Left hindlimb (tissue), 1 donor: ENCODE measurements at regions not wholly inside any gene's neighbourhood (a gene's known extent, or its start where the extent isn't known, plus 50 kb on each side); places are given as distances from the start of the nearest gene placed in this dataset.

Source experiments
- DNase-seq: peaks from one replicate; pipeline ENCODE4 v3.0.0-alpha.2; 2018

DNA sequence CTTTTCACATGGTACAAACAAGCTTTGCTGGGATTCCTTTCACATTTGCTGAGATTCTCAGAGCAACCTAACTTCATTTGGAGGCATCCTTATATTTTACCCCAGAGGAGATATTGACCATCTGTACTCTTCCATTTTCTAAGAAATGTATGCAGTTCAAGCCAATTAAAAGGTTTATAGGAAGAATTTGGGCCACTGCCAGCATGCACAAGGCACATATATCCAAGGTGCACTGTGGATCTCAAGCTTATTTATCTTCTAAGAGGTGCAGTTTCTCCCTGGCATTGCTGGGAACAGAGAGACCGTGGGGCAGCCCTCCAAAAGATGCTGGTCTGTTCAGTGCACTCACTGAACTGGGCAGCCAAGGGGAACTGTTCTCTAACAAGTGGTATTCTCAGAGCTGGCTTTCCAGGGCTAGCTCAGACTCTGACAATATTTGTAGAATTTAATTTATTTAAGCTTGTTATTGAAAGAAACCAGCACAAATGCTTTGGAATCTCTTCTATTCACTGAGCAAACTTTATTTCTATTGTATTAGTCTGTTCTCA is 213.3 kb downstream of the TENT4A start:
- DNase-seq = no peak

DNA sequence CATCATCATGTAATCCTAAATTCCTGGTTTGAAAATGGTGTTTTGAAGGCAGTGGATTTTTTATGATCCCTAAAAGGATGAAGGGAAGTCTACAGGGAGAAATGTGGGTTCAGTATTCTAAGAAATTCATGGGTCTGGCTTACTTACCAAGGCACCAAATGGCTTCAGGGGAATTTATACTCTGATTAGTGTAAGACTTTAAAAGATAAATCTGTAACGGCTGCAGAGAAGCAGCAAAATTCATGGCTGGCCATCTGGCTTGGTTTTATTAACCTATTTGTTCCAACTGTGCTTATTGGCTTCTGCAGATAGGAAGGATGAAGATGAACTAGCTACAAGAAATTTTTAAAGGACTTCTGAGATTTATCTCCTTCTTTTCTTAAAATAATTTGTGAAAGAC is 222.8 kb downstream of the TENT4A start:
- DNase-seq = no peak

DNA sequence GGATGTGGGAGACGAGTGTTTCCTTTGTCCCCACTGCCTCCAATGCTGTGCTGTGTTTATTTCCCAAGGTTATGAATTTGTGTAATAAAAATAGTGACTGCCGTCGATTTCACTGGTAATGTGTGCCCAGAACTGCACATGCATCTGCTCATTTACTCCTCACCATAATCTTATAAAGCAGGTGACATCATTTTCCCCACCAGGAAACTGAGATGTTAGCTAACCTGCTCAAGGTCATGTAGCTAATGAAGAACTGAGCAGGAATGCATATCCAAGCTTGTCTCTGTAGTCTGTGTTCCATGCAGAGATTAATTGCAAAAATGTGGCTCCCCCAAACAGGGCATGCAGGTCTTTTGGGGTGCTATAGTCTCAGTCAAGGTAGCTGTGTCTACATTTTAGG is 224.4 kb downstream of the TENT4A start:
- no peak for DNase-seq

DNA sequence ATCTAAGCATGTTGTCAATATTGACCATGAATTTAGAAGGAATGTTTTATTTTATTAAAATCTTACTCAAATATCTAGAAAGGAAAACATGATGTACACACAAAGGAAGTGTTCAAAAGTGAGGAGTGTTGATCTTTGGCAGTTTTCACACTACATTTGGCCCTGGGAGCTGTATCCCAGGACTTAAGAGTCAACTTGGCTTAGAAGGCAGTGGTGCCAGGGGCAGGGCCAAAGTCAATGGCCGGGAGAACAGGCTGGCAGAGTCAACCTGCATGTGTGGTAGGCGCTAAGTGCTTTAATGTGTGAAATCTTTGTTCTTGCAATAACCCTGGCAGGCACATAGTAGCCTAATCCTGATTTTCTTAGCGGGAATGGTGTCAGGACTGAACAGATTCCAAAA is 228.4 kb downstream of the TENT4A start:
- no peak for DNase-seq

DNA sequence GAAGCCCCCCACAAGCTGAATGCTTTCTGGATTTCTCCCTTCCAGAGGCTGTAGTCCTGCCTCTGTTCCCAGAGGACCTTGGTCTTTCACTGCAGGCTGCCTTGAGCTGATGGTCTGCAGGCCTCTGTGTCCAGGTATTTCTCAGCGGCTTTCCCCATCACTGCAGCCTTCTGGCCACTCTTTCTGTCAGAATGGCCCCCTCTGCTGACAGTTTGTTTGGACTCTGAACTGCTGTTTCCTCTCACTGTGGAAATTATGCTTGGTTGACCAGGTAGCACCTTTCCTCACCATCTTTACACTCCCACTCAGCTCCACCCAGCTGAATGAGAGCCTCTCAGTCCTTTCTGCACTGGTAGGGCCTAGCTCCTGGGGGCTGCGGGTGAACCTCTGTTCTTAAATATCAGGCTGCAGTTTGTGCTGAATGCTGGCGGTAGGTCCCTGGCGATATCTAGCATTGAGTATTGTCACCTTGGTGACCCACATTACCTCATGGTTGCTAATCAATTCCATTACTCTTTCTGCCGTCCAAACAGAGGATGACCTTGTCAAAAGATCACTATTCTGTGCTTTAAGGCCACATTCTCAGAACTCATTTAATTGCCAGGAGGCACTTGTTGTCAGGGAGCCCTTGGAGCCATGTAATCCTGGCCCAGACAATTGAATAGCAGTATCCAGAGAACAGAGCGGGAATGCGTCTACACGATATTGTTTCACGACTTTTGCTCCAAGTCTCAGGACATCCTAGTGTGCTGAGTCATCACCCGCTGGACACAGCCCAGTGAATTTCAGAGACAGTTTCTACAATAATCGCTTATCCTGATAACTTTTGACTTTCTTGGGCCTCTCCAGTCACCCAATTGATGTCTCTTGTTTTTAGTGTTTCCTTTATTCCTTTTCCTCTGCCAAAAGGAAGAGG is 230.2 kb downstream of the TENT4A start:
- DNase-seq = no peak

DNA sequence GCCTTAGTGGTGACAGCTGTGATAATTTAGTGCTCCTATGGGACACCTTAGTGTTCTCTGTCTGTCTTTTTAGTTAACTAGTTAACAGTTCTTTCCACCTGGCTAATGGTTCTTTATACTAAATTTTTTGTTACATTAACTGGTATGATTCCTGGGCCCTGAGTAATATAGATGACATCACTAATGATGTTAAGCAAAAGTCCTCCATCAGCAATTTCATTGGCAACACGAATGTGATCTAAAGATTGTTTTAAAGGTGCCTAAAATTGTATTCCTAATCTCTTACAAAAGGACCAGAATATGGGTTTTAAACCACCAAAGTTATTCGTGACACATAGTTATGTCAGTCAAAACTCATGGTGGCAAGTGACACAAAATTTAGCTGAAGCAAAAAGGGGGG is 235.3 kb downstream of the TENT4A start:
- no peak for DNase-seq

DNA sequence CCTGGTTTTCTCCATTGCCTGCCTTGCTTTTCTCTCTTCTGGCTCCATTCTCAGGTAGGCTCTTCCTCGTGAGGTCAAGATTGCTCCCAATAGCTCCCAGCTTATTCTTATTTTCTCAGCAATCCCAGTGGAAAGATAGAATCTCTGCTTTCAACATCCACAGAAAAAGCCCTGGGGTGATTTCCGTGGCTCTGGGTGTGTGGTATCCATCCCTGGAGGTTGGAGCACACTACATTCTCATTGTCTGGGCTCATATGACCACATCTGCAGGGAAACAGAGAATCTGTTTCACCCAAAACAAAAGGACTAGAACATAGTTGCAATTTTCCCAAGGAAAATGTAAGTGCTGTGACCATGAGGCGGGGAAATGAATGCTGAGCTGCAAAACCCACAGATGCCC is 236.0 kb downstream of the TENT4A start:
- no peak for DNase-seq

DNA sequence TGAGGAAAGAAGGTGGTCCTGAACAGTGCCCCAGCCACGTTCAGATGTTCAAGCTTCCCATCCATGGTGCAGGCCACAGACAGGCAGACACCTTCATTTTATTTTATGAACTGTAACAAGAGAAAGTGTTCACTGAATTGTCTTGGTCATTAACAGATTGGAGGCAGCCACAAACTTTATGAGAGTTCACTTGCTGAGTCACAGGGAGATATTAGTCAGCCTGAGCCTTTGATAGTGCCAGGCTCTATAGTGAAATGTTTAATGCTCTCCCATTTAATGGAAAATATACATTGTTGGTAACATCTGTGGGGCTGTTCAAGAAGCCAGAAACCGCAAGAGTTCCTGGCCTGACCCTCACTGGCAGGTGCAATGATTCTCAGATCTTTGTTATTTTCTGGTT is 237.0 kb downstream of the TENT4A start:
- no peak for DNase-seq

DNA sequence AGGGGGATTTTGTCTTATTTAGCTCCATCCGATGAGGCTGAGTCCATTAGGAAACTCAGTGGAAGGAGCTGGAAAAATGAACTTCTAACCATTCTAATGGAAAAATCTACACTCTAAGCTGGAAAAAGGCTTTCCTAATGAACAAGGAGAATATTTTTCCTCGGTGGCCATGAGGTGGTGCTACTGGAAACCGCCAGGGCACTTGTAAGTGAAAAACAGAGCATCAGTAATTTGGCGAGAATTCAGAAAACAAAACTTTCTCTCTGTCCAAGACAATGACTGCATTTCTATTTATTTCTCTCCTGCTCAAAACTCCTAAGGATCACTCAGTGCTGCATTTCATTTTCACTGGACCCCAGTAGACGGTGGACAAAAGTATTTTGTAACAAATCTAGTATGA is 237.6 kb downstream of the TENT4A start:
- DNase-seq = no peak

DNA sequence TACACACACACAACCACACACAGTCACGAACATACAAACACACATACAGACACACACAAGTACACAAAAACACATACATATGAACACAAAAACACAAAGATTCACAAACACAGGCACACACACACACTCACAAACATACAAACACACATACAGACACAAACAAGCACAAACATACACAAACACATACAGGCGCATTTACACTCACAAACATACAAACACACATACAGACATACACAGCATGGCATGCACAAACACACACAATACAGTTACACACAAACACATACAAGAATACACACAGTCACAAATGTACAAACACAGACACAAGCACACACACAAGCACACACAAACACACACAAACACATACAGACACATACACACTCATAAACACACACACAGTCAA is 247.9 kb downstream of the TENT4A start:
- DNase-seq = no peak

DNA sequence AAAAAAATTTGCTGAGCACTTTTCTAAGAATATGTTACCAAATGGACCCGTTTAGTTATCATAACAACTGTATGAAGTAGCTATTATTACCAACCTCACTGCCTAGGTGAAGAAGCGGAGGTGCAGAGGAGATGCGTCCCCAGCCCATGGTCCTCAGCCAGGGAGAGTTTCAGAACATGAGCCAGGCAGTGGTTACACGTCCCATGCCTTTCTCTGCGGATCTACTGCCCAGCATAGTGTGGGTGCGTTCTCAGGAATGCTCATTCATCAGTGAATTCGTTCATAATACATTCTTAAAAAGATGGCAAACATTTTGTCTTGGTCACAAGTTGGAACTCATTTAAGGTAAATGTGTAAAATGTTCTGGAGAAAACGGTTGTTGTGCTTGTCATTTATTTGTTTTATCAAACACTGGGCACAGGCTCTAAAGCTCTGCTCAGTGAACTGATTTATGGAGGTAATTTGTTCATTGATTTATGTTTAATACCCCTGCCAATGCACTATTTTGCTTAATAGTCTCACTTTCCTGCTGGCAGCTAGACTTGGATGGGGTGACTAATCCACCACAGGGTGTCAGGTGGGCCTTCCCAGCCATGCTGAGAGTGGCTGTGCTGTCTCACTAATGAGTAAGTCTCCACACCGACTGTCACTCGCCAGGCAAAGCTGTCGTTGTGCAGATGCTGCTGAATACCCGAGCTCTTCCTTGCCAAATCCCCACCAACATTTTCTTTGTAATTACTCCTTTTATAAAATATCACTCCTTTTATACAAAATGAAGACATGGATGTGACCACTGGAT is 248.8 kb downstream of the TENT4A start:
- no peak for DNase-seq

DNA sequence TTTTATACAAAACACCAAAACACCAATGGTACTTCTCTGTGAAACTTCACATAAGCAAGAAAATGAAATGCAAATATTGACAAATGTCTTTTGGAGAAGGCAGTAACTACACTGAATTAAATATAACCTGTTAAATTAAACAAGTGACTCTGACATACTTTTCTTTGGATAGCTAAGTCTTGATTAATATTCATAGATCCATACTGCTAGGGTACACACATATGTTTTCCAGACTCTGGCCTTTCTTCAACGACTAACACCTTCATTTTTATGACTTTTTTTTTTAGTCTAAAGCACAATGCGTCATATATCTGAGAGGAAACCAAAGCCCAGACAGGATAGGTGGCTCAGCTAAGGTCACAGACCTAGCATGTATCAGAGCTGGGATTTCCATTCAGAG is 263.7 kb downstream of the TENT4A start:
- DNase-seq = no peak

DNA sequence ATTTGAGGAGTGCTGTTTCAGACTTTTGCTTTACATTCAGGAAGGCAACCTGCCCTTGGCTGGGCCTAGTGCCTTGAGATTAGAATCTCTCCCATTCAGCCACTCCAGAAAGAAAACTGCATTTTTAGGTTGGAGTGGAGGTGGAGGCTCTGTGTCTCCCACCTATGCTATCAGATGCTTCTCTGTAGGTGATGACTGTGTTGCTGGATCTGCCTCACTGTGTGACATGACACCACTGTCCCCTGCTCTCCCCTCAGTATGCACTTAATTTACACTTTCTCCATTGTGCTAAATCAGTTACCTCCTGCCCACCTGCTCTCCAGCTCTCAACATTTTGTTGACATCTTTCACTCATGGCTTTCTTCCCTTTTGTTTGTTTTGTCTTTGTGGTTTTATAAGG is 265.8 kb downstream of the TENT4A start:
- DNase-seq = no peak

DNA sequence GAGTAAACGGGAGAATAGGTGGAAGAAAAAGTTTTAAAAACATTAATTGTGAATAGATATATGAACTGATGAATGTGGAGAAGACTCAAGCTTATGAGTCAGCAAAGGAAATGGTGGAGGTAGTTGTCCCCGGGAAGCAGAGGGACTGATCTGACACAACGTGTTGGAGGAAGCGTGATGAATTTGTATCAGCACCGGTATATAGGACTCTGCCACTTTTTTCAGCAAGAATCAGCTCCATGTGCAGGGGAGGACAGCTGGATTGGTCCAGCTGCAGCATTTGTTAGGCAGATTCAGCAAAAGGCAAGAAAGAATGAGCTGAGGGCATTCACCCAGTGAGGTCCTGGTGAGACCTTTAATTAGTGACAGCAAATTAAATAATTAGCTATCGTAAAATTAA is 276.0 kb downstream of the TENT4A start:
- no peak for DNase-seq

DNA sequence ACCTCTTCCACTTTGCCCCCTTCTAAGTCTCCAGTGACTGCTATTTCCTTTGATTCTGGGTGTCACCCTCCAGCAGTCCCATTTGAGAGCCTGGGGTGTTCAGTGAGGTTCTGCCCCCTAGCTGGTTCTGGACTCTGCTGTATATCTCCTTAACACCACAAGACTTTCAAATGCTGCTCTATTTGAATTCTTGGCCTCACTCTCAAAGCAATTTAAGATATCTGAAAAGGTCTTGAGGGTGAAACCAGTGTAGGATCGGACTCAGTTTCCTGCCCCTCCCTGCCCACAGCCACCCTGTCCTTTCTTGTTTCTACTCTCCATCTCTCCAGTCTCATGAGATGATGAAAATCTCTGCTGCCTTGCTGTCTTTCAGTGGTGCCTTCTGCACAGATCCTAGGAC is 280.9 kb downstream of the TENT4A start:
- no peak for DNase-seq

DNA sequence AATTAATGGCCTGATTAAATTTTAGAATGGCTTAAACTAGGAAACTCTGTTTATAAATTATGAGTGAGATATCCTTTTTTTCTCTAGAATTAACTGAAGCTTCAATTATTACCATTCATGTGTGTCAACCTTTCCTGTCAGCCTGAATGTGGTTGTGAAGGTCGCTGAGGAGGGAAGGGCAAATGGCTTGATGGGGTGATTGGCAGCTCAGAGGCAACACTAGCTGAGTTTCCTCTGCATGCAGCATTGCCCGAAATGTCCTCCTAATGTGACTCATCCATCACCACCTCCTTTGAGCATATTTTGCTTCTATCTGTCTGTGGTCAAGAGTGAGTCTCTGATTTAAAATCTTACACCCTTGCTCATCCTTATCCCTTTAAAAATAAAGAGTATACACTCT is 281.9 kb downstream of the TENT4A start:
- DNase-seq = no peak

DNA sequence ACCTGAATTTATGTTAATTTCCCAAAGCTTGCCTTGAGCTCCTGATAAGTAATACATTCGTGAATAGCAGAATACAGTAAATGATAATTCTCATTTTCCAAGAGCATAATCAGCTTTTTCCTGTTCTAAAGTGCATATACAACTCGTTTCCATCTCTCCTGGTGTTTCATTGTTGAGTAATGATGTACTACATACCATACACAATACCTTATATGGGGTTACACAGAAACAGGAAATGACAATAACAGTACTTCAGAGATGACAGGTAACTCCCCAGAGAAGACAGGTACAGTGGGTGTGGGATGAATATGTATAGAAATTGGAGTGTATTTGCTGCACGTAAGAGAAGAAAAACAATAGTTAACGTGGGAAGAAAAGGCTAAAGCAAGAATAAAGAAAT is 287.1 kb downstream of the TENT4A start:
- no peak for DNase-seq

DNA sequence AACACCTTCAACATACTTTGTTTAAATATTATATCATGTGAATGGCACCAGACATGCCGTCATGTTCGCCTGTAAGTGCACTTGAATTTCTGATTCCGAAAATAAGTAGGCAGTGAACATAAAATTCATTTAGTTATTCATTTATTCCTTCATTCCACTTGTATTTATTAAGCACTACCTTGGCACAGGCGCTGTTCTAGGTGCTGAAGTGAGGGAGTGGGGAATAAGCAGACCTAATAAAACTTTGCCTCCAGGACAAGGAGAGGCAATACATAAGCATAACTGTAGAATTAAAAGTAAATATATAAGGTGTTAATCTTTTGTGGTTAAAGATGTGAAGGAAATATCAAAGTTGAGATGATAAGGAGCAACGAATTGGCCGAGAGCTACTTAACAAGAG is 297.4 kb downstream of the TENT4A start:
- DNase-seq = no peak

DNA sequence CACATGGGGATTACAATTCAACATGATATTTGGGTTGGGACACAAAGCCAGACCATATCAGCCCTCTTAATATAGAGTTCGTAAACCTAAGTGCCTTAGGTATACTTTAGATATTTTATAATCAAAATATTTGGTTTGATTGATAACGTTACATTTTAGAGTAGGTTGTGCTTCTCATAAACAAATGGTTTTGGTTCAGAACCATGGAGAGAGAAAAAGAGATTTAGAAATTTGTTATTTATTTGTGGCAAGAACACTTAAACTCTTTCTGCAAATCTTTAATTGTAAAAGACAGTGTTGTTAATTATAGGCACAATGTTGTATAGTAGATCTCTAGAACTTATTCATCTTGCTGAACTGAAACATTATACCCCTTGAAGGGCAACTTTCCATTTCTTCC is 298.8 kb downstream of the TENT4A start:
- DNase-seq = no peak

DNA sequence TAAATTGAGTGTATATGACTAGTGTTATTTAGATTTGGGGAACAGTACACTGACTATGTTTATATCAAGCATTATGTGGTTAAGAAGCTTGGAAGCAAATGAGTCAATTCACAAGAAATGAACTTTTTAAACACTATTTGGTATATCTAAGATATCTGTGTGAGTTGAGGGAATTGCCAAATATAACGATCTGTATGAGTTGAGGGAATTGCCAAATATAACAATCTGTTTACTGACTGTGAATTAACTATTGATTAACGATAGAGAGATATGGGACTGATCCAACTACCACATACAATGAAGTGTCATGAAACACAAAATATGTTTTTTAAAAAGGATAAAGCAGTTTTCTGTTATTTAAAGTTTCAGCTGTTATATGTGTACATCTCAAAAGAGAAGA is 301.4 kb downstream of the TENT4A start:
- DNase-seq = no peak

DNA sequence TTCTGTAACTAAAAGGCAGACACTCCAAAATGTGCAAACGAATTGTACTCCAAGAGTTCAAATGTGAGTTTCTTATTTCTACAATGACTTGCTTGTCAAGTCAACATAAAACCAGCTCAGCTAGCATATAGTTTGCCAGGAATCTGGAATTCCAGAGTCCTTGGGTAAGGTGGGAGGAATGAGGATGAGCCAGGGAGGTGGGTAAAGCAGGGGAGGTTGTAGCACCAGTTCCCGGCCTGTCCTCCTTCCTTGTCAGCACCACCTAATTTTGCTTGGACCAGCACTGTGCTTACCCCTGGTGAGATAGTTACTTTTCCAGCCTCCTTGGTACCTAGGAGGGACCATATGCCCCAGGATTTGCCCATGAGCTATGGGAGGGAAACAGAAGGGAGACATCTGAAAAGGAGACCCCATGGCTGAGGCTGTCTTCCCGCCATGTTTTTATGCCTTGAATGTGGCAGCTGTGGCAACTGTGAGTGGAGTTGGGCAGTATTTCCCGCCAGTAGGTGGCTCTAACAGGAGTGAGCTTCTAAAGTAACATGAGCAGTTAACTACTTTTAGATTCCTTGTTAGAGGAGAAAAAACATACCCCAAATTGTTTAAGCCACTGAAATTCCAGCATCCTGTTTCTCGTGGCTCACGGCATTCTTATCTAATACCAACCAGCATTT is 302.5 kb downstream of the TENT4A start:
- DNase-seq = no peak

DNA sequence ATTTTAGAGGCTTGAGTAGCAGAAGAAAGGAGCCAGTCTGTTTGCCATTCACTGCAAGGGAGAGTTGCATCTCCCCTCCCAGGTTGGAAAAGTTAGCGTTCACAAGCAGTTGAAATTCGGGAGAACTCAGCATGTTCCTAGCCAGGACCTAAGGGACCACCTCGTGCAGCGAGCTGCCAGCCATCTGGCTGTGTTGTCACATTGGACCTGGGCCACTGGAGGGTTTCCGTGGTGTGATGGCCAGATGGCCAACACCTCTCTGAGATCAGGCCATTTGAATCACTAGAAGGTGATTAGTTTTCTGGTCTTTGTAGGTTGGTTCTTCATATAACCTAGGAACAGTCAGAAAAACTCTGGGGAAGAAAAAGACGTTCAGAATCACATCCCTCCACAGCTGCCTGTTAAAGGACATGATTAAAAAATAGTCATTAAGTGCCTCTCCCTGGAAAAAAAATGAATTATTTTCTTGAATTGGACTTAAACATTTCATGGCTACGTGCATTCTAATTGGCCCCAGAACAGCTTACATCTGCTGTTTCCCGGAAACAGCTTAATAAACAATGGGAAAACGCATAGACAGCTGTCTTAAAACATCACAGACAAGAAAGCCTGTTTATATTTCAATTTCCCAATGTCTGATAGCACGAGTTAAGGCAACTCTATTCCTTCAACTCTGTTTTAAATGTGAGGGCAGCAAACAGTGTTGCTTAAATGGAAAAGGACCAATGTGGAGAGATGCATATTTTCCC is 303.9 kb downstream of the TENT4A start:
- no peak for DNase-seq

DNA sequence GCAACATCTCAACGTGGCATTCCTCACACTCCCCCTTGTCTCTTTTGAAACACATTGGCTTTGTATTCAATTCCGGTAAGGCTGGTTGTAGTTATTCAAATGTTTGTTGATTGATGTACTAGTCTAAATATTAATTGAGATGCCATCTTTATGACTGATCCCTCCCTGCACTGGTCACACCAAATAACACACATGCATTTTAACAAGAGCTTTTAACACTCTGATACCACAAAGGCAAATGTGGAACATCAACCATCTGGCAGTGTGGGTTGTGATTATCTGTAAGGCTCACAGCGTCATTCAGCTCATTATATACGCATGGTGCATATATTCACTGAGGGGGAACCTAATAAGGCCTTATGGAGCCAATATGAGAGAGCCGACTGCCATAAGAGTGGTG is 305.0 kb downstream of the TENT4A start:
- DNase-seq = no peak
